Activated T-cell treated with anti-CD3 and anti-CD28 coated beads, Interleukin-2, amount 50 U/mL, for 1 hour (primary cell): ENCODE measurements at regions not wholly inside any gene's neighbourhood (a gene's known extent, or its start where the extent isn't known, plus 50 kb on each side); places are given as distances from the start of the nearest gene placed in this dataset.

Source experiments
- DNase-seq: peaks from one replicate; pipeline ENCODE4 v3.0.0-alpha.2; 2020

DNA sequence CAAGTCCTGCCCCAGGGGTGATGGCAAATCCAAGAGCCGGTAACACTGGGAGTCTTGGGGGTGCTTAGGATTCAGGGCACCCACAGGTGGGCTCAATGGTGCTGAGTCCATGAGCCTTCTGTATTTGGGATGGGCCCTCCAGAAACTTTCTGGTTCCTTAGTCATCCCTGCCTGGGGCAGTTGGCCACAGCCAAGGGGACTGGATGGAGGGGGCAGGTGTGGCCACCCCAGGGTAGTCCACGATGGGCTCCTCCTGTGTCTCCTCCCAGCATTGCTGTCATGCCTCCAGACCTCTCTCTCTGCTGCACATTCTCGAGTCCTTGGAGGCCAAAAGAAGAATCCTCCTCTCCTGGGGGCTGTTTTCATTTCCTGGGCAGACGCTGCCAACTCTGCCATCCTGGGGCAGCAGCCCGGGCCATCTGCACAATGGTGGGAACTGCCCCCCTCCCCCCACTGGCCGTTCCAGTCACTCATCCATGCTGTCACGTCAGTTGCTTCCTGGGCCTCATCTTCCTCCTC, 158.0 kb upstream of the TWIST2 start:
- DNase-seq = no peak

DNA sequence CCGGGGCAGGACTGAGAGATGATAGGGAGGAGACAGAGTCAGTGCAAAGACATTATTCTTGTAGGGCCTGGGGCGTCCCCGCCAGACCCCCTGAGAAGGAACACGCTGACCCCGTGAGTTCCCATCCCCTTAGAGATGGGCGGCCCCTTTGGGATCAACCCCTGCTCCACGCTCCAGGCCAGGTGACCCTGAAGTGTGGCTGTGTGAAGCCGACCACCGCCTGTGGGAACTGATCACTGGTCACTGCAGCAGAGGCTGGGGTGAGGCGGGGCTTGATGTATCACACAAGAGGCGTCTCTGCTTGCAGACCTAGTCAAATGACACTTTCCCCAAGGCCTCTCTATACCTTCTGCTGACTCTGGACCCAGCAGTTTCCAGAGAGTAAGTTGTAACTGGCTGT, 157.4 kb upstream of the TWIST2 start:
- DNase-seq = no peak

DNA sequence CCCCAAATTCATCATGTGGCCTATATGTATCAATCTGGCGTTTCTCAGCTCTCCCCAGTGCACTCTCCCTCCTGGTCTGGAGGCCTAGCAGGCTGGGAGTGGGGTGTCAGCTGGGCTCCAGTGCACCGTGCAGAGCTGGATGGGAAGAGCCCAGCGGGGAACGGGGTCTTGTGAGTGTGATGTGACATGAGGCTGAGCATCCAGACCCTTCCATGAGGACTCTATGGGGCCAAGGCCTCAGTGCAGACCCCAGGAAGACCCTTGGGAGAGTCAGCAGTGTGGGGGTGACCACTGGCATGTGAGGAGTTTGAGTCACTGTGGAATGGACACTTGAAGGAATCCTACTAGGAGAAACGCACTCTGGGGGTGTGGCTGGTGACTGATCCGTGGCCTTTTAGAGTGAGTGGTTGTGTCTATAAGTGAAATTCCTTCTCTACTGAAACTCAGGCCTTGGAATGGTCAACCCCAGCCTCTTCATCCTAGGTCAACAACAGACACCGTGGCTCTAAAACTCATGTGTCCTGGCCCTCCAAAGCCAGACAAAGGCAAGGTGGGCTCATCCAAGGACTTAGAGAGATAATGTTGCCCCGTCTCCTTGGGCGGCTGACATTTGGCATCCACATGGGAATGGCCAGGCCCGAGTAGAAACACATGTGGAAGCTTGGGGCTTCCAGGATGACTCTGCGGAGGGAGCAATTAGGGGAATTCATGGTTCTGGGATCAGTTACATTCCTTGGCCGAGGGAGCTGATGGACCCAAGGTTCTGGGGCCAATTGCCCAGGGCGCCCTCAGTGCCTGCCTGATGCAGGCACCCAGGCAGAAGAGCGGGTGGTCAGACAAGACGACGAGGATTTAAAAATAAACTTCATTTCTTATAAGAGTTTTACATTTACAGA, 156.0 kb upstream of the TWIST2 start:
- no peak for DNase-seq

DNA sequence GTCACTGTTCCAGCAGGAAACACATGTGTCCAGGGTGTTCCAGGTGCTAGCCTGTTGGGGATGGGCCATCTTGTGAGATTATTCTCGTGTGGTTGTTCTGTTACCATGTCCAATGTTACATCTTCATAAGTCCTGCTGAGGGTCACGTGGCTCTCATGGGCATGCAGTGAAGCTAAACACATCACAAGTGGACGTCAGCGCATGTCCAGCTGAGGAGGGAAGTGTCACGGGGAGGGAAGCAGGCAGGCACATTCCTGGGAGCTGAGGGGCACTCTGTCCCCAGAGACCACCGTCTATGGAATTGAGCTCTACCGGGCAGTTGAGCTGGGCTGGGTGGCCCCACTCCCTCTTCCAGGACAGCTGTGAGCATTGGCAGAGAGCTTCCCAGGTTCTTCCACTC, 155.3 kb upstream of the TWIST2 start:
- no peak for DNase-seq

DNA sequence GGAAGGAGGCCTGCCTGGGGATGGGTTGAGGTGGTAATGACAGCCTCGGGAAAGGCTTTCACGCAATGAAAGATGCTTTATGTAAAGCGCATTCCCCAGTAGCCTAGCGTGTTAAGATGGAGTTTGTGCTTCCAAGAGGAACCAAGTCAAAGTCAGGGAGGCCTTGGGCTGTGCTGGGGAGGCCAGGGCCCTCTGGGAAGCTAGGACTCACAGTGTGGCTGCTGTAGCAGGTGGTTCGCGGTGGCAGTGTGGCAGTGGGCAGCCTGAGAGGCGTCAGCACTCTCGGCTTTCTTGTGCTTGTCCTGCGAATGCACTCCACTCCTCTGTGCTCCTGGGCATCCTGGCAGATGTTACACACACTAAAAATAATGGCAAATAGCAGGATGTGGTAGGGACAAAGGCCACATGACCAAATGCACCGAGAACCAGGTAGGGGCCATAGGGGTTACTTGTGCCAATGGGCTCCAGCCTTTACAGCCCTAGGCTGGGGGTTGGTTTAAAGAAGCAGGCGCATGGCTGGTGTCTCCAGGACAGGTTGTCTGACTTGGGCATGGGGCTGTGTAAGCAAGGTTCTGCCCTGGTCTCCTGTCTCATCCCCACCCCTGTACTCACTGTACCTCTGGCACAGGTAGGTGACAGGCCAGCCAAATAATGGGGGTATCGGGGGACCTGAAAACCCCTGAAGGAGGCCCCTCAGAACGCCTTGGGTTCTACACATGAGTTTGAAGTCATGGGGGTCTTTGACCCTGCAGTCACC, 154.4 kb upstream of the TWIST2 start:
- DNase-seq = no peak

DNA sequence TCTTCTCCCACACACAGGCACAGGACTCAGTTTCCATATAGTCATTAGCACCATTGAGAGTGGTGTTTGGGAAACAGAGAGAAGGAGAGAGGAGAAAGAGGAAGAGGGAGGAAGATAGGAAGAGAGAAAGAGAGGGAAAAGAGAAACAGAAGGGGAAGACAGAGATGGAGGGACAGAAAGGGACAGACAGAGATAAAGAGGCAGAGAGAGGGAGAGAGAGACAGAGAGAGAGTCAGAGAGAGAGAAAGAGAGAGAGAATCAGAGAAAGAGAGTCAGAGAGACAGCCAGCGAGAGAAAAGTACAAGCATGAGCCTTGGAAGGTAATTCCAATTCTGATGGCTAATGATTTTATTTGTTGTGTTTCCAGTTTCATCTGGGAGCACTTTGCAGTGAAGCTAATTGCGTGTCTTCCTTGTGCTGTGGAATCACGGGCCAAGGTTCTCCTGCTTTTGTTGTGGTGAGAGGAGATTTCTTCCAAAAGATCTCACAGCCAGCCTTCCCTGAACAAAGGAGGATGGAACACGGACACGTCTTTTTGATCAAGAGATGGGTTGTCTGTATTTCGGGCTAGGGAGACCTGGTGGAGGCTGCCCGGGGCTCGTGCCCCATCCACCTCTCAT, 153.6 kb upstream of the TWIST2 start:
- no peak for DNase-seq

DNA sequence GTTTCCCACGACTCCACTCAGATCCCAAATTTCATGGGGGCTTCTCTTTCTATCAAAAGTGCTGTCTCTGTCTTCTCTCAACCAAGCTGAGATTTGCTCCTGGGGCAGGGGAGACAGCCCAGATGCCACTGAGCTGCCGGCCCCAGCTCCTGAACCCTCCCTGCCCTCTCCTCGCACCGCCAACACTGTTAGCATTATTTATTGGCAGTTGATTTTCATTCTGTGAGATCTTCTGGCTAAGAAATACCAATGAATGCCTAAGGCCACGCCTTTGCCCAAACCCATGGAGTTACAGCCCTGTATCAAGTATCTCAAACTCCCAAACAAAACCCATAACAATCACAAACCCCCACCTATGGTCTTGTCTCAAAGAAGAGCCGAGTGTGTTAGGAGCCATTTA, 153.0 kb upstream of the TWIST2 start:
- DNase-seq = no peak

- no peak for DNase-seq
Observed at GRCh38 chr2:238695538-238695937, 152.3 kb upstream of the TWIST2 start.

GRCh38 chr2:238696331-238696730, 151.6 kb upstream of the TWIST2 start:
- no peak for DNase-seq

GRCh38 chr2:238696786-238697185, 151.1 kb upstream of the TWIST2 start:
- no peak for DNase-seq

- DNase-seq = no peak
Observed at GRCh38 chr2:238697193-238698071, 150.5 kb upstream of the TWIST2 start.

DNA sequence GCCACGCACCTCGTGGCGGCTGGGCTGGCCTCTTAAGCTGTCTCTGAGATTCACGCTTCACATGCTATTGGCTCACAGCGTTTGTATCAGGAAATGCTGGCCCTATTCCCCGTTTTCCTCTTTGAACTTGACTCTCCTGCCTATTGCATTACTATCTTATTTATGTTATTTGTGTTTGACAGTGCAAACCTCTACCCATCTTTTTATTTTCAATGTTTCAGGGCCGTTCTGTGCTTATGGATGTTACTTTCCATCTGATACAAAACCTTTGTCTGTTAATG, 149.9 kb upstream of the TWIST2 start:
- DNase-seq = no peak

GRCh38 chr2:238698451-238699306, 149.2 kb upstream of the TWIST2 start:
- DNase-seq = no peak

GRCh38 chr2:238699307-238700116, 148.4 kb upstream of the TWIST2 start:
- no peak for DNase-seq

GRCh38 chr2:238700117-238700457, 147.8 kb upstream of the TWIST2 start:
- no peak for DNase-seq

DNA sequence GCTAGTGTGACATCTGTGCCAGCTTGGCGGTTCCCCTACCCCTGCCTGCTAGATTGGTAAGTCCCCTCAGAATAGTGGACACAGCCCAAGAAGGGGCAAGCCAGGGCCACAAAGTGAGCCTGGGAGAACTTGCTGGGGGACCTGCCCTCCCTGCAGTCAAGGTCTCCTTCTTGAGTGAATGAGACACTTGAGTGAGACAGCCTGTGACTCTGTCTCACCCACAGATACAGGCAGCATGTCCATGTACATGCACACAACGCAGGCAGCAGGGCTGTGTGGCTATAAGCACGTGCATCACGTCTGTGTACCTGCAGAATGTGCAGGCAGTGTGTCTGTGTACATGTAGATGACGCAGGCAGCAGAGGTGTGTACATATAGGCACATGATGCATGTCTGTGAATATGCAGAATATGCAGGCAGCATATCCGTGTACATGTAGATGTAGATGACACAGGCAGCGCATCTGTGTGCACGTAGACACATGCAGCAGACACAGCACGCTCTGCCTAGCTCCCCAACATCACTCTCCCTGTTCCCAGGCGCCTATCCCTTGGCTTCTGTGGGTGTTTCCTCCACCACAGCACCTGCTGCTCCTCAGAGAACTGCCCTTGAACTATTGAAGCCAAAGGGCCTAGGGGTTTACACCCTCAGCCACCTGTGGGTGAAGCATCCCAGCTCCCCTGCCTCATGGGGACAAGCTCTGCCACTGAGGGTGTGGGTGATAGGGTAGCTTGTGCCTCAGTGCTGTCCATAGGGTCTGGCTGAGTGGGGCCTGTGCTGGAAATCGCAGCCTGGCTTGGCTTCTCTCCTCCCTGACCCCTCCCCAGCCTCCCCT, 147.2 kb upstream of the TWIST2 start:
- no peak for DNase-seq

DNA sequence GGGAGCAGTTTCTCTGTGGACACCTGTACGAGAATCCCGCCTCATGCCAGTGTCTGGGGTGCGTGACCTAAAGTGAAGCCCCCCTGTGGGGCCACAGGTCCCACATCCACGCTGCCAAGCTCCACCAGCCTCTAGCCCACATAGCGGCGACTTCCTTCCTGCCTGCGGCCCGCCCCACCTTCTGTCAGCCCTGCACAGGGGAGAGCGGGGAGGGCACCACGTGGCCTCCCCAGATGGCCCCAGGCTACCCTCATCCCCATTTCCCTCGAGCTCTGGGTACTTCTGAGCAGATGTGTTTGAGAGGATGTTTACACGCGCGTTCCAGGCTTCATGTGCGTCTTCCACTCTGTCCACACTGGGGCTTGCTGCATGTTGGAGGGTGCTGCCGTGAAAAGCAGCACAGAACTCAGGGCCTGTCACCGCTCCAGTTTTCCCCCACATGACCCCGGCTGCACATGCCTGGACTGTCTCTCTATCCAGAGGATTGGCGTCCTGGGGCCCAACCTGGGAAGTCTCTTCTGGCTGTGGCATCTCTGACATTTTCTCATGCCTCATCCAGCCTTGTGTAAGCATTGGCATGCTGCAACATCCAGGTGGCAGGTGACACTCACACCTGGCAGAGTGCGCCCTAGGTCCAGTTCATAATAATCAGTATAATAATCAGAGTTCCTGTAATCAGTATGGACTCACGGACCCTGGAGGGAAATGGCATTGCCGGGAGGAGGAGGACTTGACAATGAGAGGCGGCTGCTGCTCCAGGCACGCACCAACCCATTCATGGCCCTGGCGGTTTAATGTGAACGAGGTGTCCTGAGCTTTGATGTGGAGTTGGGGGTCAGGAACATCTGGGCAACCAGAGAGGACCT, 146.3 kb upstream of the TWIST2 start:
- no peak for DNase-seq

GRCh38 chr2:238702276-238703052, 145.4 kb upstream of the TWIST2 start:
- DNase-seq = no peak
